ENCODE measurements at regions not wholly inside any gene's neighbourhood (a gene's known extent, or its start where the extent isn't known, plus 50 kb on each side); places are given as distances from the start of the nearest gene placed in this dataset.

DNA sequence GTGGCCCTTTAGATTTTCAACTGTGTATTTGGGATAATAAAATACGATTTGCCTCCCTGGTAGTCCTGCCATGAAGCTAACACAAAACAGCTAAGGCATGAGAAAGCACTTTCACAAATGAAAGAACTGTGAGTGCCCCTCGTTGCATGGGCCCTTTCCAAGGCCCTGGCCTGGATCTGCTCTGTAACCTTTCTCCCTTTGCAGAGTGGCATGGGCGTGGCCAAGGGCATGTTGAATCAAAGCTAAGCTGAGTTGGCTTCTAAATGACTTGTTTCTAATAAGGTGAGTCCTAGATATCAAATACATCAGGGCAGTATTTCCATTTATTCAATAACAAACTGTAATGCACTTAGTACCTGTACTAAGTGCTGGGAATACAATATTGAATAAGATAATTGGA, 78.7 kb upstream of the PTPN3 start:
- H3K27ac Mint-ChIP-seq, result no peak overlapping the region
- H3K9me3 Mint-ChIP-seq, result no peaks in the 10 kb centered on the region
- TF ChIP-seq, protein P1, sequence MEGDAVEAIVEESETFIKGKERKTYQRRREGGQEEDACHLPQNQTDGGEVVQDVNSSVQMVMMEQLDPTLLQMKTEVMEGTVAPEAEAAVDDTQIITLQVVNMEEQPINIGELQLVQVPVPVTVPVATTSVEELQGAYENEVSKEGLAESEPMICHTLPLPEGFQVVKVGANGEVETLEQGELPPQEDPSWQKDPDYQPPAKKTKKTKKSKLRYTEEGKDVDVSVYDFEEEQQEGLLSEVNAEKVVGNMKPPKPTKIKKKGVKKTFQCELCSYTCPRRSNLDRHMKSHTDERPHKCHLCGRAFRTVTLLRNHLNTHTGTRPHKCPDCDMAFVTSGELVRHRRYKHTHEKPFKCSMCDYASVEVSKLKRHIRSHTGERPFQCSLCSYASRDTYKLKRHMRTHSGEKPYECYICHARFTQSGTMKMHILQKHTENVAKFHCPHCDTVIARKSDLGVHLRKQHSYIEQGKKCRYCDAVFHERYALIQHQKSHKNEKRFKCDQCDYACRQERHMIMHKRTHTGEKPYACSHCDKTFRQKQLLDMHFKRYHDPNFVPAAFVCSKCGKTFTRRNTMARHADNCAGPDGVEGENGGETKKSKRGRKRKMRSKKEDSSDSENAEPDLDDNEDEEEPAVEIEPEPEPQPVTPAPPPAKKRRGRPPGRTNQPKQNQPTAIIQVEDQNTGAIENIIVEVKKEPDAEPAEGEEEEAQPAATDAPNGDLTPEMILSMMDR (IDR thresholded peaks at IDR 0.05), result no peak
- H3K4me1 ChIP-seq (ENCODE audit: insufficient read depth, low read length), result no peaks in the 10 kb centered on the region
- intact Hi-C loops (cut with DNase I, micrococcal nuclease), result loop anchor here (5.0 to 10.0 kb wide), 6 partner anchors 478 to 1718 kb away; no protein-coding TSS in a partner anchor
- no peaks in the 10 kb centered on the region for H3K27me3 ChIP-seq (ENCODE audit: control insufficient read depth in 1 of 2, insufficient read depth in 2 of 2, low read length in 2 of 2)
- no peaks in the 10 kb centered on the region for H3K9me3 ChIP-seq (ENCODE audit: control insufficient read depth in 1 of 2, insufficient read depth in 1 of 2, low read length in 2 of 2)
- no peak overlapping the region for H3K4me3 ChIP-seq (ENCODE audit: low read length)
- DNase-seq, result no peak
- no peaks in the 10 kb centered on the region for H3K4me1 Mint-ChIP-seq (ENCODE audit: low read depth)
- H3K4me3 Mint-ChIP-seq, result no peak overlapping the region
- ATAC-seq (ENCODE audit: poor library complexity), result no peak
- H3K27ac ChIP-seq (ENCODE audit: low read depth in 1 of 2, low read length in 2 of 2), result no peak overlapping the region
- POLR2A ChIA-PET, result no interaction called here
- H3K36me3 Mint-ChIP-seq (ENCODE audit: low read depth), result no peaks in the 10 kb centered on the region
- no peaks in the 10 kb centered on the region for H3K36me3 ChIP-seq (ENCODE audit: insufficient read depth, low read length)
- CTCF ChIA-PET, result no interaction called here
- H3K27me3 Mint-ChIP-seq, result peaks cover 4% of the 10 kb centered on the region

DNA sequence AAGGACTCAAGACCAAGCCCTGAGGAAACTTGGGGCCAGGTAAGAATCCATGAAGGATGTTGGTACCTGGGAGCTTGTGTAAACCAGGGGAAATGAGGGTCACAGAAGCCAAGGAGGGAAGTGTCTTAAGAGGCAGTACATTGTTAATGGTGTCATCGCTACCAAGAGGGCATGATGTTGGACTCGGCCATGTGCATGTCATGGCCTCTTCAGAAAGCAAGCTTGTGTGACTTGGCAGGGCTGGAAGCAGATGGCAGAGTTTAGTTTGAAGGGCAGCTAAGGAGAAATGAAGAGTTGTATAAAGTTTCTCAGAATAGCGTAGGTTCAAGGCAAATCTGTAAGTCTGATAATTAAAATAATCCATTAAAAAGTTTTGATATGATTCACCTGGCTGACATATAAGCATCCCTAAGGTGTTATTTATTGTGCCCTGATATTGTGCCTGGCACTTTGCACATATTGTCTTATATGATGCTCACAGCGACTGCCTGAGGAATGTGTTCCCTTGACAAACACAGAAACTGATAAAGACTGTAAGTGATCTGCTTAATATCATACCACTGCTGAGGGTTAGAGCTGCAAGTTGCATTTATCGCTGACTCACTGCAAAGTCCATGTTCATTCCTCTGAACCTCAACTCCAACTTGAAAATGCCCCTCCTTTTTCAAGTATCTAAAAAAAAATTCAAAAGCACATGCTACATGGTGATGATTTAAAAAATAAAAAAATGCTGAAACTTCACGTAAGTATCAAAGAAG, 81.3 kb upstream of the PTPN3 start:
- Histone ChIP-seq H3K27me3 (ENCODE audit: control insufficient read depth in 1 of 2, insufficient read depth in 2 of 2, low read length in 2 of 2) (no peaks in the 10 kb centered on the region), H3K9me3 (ENCODE audit: control insufficient read depth in 1 of 2, insufficient read depth in 1 of 2, low read length in 2 of 2) (no peaks in the 10 kb centered on the region), H3K27ac (ENCODE audit: low read depth in 1 of 2, low read length in 2 of 2) (no peak overlapping the region), H3K36me3 (ENCODE audit: insufficient read depth, low read length) (no peaks in the 10 kb centered on the region), H3K4me3 (ENCODE audit: low read length) (no peak overlapping the region), H3K4me1 (ENCODE audit: insufficient read depth, low read length) (no peaks in the 10 kb centered on the region)
- Mint-ChIP-seq H3K9me3 (no peaks in the 10 kb centered on the region), H3K27ac (no peak overlapping the region), H3K27me3 (peaks cover 4% of the 10 kb centered on the region), H3K36me3 (ENCODE audit: low read depth) (no peaks in the 10 kb centered on the region), H3K4me1 (ENCODE audit: low read depth) (no peaks in the 10 kb centered on the region), H3K4me3 (no peak overlapping the region)
- TF ChIP-seq, protein P1 (IDR thresholded peaks at IDR 0.05), result no peak
- ChIA-PET CTCF (no interaction called here), POLR2A (no interaction called here)
- DNase-seq, result no peak
- no peak for ATAC-seq (ENCODE audit: poor library complexity)
- intact Hi-C loops (cut with DNase I, micrococcal nuclease), result loop anchor here (5.0 to 10.0 kb wide), 6 partner anchors 475 to 1715 kb away; no protein-coding TSS in a partner anchor

- H3K4me1 Mint-ChIP-seq (ENCODE audit: low read depth), result no peaks in the 10 kb centered on the region
- no peaks in the 10 kb centered on the region for H3K4me1 ChIP-seq (ENCODE audit: insufficient read depth, low read length)
- intact Hi-C loops (cut with DNase I, micrococcal nuclease), result no loop called here
- TF ChIP-seq, protein P1 (IDR thresholded peaks at IDR 0.05), result no peak
- H3K27me3 Mint-ChIP-seq, result peaks cover 8% of the 10 kb centered on the region
- H3K4me3 Mint-ChIP-seq, result no peak overlapping the region
- CTCF ChIA-PET, result interaction anchor here (0.7 kb wide), 1 partner anchor 571 kb away, joined by 5 read pairs; no protein-coding TSS in a partner anchor
- no peak overlapping the region for H3K4me3 ChIP-seq (ENCODE audit: low read length)
- DNase-seq, result no peak
- H3K36me3 Mint-ChIP-seq (ENCODE audit: low read depth), result no peaks in the 10 kb centered on the region
- no peaks in the 10 kb centered on the region for H3K9me3 Mint-ChIP-seq
- no peak overlapping the region for H3K27ac ChIP-seq (ENCODE audit: low read depth in 1 of 2, low read length in 2 of 2)
- H3K36me3 ChIP-seq (ENCODE audit: insufficient read depth, low read length), result no peaks in the 10 kb centered on the region
- H3K9me3 ChIP-seq (ENCODE audit: control insufficient read depth in 1 of 2, insufficient read depth in 1 of 2, low read length in 2 of 2), result no peaks in the 10 kb centered on the region
- POLR2A ChIA-PET, result no interaction called here
- ATAC-seq (ENCODE audit: poor library complexity), result no peak
- no peak overlapping the region for H3K27ac Mint-ChIP-seq
- H3K27me3 ChIP-seq (ENCODE audit: control insufficient read depth in 1 of 2, insufficient read depth in 2 of 2, low read length in 2 of 2), result no peaks in the 10 kb centered on the region
Observed at GRCh38 chr9:109582386-109582785, 84.3 kb upstream of the PTPN3 start.
